T-helper 1 cell treated with Interleukin-12 subunit alpha and Interleukin-12 subunit beta and Interleukin-4 antibody, amounts not matched to agents 30 μg/mL and 1 μg/mL, for 36 hours (primary cell): ENCODE measurements at regions not wholly inside any gene's neighbourhood (a gene's known extent, or its start where the extent isn't known, plus 50 kb on each side); places are given as distances from the start of the nearest gene placed in this dataset.

ENCODE experiments used
- H3K27ac Mint-ChIP-seq: one replicate; pipeline ENCODE4 v1.8.0; 2021; ENCODE audit warnings: mild to moderate bottlenecking, mixed read lengths
- H3K27me3 Mint-ChIP-seq: one replicate; pipeline ENCODE4 v1.8.0; 2021; ENCODE audit warnings: low read depth, mixed read lengths
- H3K36me3 Mint-ChIP-seq: one replicate; pipeline ENCODE4 v1.8.0; 2021; ENCODE audit warnings: low read depth, mixed read lengths
- H3K4me1 Mint-ChIP-seq: one replicate; pipeline ENCODE4 v1.8.0; 2021; ENCODE audit warnings: low read depth, mixed read lengths
- H3K4me3 Mint-ChIP-seq: one replicate; pipeline ENCODE4 v1.8.0; 2021; ENCODE audit warnings: mild to moderate bottlenecking, moderate library complexity, mixed read lengths
- H3K9me3 Mint-ChIP-seq: one replicate; pipeline ENCODE4 v1.8.0; 2021; ENCODE audit warnings: mixed read lengths

DNA sequence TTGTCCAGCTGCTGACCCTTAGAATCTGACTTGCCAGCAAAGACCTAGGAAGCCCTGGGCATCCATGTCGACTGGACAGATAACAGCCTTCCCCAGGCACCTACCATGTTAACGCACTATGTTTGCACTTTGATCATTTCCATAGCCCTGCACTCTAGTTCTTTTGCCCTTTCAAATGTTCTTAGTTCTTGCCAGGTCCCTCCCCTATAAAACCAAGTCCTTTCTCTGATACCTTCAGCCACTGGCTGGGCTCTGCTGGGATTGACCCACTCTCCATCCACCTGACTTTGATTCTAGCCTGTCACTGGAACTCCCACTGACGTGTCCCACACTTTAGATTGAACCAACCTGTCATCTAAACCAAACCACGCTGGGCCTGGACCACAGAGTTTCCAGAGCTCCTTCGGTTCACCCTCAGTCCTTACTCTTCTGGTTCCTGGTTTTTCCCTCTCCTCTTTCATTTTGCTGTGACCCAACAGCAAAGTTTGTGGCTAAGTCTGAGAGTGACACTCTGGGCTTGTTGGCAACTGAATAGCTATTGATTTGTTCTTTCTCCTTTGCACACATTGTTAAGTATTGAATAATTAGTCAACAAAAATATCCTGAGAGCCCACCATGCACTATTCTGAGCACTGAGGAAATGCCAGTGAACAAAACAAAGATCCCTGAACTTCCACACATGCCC, 51.8 kb upstream of the STK38L start:
- H3K27me3 Mint-ChIP-seq, result peaks cover 4% of the 10 kb centered on the region

DNA sequence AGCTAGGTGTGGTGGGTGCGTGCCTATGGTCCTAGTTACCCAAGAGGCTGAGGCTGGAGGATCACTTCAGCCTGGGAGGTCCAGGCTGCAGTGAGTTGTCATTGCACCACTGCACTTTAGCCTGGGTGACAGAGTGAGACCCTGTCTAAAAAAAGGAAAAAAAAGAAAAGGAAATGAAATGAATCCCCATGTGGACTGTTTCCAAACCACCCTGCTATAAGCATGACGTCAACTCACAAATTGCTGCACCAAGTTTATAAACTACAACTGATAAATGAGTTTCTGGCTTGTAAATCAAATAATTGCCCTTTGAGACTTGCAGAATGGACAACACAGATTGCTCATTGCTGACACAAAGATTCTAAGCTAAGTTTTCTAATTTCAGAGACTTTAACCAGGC, 51.0 kb upstream of the STK38L start:
- H3K4me3 Mint-ChIP-seq, result no peak overlapping the region
- H3K27ac Mint-ChIP-seq, result no peak overlapping the region
- H3K9me3 Mint-ChIP-seq, result no peaks in the 10 kb centered on the region
- H3K4me1 Mint-ChIP-seq, result no peaks in the 10 kb centered on the region
- H3K36me3 Mint-ChIP-seq, result peaks cover 1% of the 10 kb centered on the region
- peaks cover 4% of the 10 kb centered on the region for H3K27me3 Mint-ChIP-seq

More for the DNA sequence above, 51.8 kb upstream of the STK38L start:
- Mint-ChIP-seq H3K4me3 (no peak overlapping the region), H3K27ac (no peak overlapping the region), H3K36me3 (peaks cover 1% of the 10 kb centered on the region), H3K9me3 (no peaks in the 10 kb centered on the region), H3K4me1 (no peaks in the 10 kb centered on the region)

DNA sequence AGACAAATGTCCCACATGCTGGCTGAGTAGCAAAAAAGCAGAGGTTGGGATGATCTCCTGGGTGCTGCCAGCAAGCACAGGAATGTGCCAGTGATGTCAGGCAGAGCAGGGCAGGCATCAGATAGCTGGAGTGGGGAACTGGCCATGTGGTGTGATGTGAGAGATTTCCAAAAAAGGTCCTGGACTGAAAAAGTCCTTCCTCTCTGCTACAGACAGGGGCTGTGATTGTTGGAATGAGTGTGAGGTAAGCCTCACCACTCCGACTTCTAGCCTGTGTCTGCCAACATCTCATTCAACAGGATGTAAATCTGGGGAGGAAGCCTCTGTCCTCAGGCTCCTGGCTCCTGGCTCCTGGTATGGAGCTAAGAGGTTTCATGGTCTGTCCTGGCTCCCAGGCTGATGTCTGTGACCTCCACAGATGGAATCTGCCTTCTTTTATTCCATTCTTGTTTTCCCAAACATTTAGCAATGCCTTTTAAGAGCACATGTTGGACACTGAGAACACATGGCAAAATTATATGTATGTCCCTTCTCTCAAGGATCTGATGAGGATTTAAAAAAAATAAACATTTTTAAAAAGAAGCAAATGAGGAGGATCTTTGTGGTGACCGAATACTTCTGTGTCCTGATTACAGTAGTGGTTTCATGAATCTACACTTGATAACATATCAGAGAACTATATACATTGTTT, 50.1 kb upstream of the STK38L start:
- H3K36me3 Mint-ChIP-seq, result no peaks in the 10 kb centered on the region
- no peak overlapping the region for H3K4me3 Mint-ChIP-seq
- H3K27ac Mint-ChIP-seq, result no peak overlapping the region
- no peaks in the 10 kb centered on the region for H3K4me1 Mint-ChIP-seq
- peaks cover 4% of the 10 kb centered on the region for H3K27me3 Mint-ChIP-seq
- no peaks in the 10 kb centered on the region for H3K9me3 Mint-ChIP-seq
